KMS-11 (cell line): ENCODE measurements at regions not wholly inside any gene's neighbourhood (a gene's known extent, or its start where the extent isn't known, plus 50 kb on each side); places are given as distances from the start of the nearest gene placed in this dataset.

ENCODE experiments used
- H2AFZ ChIP-seq: fragments of 200-600 bp; sonication (generic); 2 replicates; pipeline ENCODE4 v1.6.1; 2016; ENCODE audit warnings: antibody characterized with exemption, mixed run types, low read depth
- H3K27ac ChIP-seq: fragments of 200-600 bp; sonication (generic); 2 replicates; pipeline ENCODE4 v1.6.1; 2016; ENCODE audit warnings: mild to moderate bottlenecking, mixed run types
- H3K27me3 ChIP-seq: fragments of 200-600 bp; sonication (generic); 2 replicates; pipeline ENCODE4 v1.6.1; 2017; ENCODE audit warnings: mild to moderate bottlenecking, low read depth, mixed run types, moderate library complexity; ENCODE audit not compliant: insufficient read depth
- H3K36me3 ChIP-seq: fragments of 200-600 bp; sonication (generic); 2 replicates; pipeline ENCODE4 v1.6.1; 2017; ENCODE audit warnings: mild to moderate bottlenecking, mixed run types; ENCODE audit not compliant: insufficient read depth
- H3K4me1 ChIP-seq: fragments of 200-600 bp; sonication (generic); 2 replicates; pipeline ENCODE4 v1.6.1; 2016; ENCODE audit warnings: mild to moderate bottlenecking, low read depth, mixed run types; ENCODE audit not compliant: poor library complexity, severe bottlenecking
- H3K4me2 ChIP-seq: fragments of 200-600 bp; sonication (generic); 2 replicates; pipeline ENCODE4 v1.7.0; 2016; ENCODE audit warnings: mild to moderate bottlenecking, mixed run types
- H3K4me3 ChIP-seq: fragments of 200-600 bp; sonication (generic); IDR thresholded peaks from 2 replicates; pipeline ENCODE4 v1.6.1; 2017; ENCODE audit warnings: low read depth, low read length, mixed read lengths; ENCODE audit not compliant: insufficient read depth
- H3K79me2 ChIP-seq: fragments of 200-600 bp; sonication (generic); 2 replicates; pipeline ENCODE4 v1.6.1; 2016; ENCODE audit warnings: low read depth, mixed run types; ENCODE audit not compliant: insufficient read depth
- H3K9ac ChIP-seq: fragments of 200-600 bp; sonication (generic); 2 replicates; pipeline ENCODE4 v1.6.1; 2016; ENCODE audit warnings: mild to moderate bottlenecking, mixed run types
- H4K20me1 ChIP-seq: fragments of 200-600 bp; sonication (generic); 2 replicates; pipeline ENCODE4 v1.6.1; 2016; ENCODE audit warnings: mild to moderate bottlenecking, mixed run types; ENCODE audit not compliant: insufficient read depth
- TF ChIP-seq, protein P1 (sequence below): fragments of 200-600 bp; sonication (generic); conservative IDR thresholded peaks from 2 replicates; pipeline ENCODE4 v1.6.1; 2017; ENCODE audit warnings: low read depth, mild to moderate bottlenecking, antibody characterized with exemption, low read length, moderate library complexity, mixed read lengths

DNA sequence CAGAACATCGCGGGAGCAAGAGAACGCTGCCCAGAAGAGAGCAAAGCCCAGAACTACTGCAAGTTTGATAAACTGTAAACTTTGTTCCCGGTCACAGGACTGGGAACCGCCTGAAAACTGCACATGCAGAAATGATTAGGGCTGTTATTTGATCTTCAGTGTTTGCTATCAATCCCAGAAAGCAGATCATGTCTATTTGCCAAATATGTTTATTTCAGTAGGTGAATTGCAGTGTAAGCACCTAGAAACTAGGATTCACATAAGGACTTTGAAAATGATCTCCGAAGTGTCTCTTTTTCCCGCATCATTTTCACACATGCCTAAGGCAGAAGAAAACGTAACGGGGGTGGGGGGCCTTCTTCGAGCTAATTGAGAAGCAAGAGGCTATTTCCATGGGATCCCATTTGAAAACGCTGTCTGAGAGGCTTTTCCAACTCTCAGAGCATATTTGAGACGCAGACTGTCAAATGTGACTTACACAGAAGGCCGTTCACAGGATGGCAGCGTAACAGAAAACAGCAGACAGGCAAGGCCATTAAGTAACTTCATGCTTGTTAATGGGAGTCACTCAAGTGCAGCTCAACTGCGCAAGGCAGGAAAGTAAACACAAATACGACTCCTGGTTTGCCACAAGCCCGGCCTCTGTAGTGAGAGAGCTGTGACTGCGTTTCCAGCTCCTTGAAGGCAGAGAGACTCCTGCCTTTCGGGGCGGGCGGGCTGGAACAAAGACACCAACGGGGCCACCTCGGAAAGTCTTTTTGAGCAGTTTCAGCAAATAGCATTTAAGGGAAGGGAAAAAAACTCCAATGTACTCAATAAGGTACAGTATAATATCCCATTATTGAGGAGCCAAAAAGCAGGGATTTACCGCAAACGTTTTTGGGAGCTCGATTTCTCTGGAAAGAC is 144.7 kb upstream of the ZNF217 start:
- H3K79me2 ChIP-seq, result no peaks in the 10 kb centered on the region
- H3K9ac ChIP-seq, result no peak overlapping the region
- no peak overlapping the region for H3K27ac ChIP-seq
- no peak overlapping the region for H2AFZ ChIP-seq
- H3K27me3 ChIP-seq, result no peaks in the 10 kb centered on the region
- H3K4me3 ChIP-seq, result no peak overlapping the region
- TF ChIP-seq, protein P1, sequence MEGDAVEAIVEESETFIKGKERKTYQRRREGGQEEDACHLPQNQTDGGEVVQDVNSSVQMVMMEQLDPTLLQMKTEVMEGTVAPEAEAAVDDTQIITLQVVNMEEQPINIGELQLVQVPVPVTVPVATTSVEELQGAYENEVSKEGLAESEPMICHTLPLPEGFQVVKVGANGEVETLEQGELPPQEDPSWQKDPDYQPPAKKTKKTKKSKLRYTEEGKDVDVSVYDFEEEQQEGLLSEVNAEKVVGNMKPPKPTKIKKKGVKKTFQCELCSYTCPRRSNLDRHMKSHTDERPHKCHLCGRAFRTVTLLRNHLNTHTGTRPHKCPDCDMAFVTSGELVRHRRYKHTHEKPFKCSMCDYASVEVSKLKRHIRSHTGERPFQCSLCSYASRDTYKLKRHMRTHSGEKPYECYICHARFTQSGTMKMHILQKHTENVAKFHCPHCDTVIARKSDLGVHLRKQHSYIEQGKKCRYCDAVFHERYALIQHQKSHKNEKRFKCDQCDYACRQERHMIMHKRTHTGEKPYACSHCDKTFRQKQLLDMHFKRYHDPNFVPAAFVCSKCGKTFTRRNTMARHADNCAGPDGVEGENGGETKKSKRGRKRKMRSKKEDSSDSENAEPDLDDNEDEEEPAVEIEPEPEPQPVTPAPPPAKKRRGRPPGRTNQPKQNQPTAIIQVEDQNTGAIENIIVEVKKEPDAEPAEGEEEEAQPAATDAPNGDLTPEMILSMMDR, result no peak
- no peaks in the 10 kb centered on the region for H3K36me3 ChIP-seq
- H3K4me2 ChIP-seq, result no peak overlapping the region
- H3K4me1 ChIP-seq, result peaks cover 9% of the 10 kb centered on the region
- no peaks in the 10 kb centered on the region for H4K20me1 ChIP-seq

DNA sequence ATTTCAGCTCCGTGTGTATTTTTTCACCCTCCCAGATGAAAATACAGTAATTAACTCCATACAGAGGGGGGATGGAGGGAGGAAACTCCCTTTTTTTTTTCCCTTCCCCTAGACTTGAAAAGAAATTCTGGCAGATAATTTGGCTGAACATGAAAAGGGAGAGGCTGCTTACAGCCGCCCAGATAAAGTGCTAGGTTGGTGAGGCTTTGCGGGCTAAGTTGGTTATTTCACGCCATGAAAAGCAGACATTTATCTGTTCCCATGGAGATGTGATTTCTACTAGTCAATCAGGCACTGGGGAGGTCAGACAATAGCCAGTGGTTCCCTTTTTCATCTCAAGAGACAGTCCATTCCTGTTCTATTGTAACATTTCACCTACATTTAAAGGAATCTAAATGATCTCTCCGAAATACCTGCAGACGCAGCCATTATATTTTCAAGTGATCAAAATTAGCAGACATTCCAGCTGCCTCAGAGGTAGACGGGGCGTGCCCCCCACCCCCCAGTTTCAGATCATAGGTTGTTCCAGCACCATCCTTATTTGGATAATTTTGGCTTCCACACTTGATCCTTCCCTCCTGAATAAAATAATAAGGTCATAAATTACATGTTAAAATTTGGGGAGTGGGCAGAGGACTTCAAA is 143.9 kb upstream of the ZNF217 start:
- Histone ChIP-seq H3K36me3 (no peaks in the 10 kb centered on the region), H3K27ac (no peak overlapping the region), H2AFZ (peak overlapping the region; percentile 25; the same call in 1 of the 2 replicates), H3K79me2 (no peaks in the 10 kb centered on the region), H3K4me1 (peaks cover 9% of the 10 kb centered on the region), H3K9ac (no peak overlapping the region), H3K4me2 (peak overlapping the region; percentile 7; the same call in 1 of the 2 replicates), H3K27me3 (no peaks in the 10 kb centered on the region), H4K20me1 (no peaks in the 10 kb centered on the region), H3K4me3 (no peak overlapping the region)
- TF ChIP-seq, protein P1, result no peak

DNA sequence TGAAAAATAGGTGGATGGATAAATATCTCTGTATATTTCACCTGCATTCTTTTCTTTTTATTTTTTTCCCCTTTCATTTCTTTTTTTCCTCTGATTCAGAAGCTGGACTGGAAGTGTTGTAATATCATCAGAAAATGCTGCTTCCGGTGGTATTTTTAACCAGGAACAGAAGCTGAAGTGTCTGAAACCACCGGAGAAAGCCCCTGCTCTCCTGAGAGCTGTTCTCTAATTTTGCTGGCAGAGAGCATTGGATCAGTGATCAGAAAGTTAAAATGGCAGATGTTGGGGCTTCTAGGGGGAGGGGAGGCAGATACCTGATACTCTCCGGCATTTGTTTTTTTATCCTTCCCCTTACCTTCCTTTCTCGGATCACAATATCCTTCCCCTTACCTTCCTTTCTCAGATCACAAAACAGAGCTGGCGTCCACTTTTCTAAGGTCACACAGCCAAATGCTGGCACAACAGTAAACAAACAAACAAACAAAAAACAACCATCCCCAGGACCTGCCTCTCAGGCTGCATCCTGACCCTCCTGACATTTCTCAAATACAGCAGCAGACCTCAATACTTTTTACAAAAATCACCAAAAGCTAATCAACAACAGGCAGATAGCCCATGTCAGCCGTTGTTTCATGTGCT is 143.2 kb upstream of the ZNF217 start:
- H3K4me1 ChIP-seq, result peaks cover 9% of the 10 kb centered on the region
- peak overlapping the region; percentile 25; the same call in 1 of the 2 replicates for H2AFZ ChIP-seq
- H4K20me1 ChIP-seq, result no peaks in the 10 kb centered on the region
- H3K4me2 ChIP-seq, result peak overlapping the region; percentile 7; the same call in 1 of the 2 replicates
- no peak overlapping the region for H3K9ac ChIP-seq
- H3K79me2 ChIP-seq, result no peaks in the 10 kb centered on the region
- H3K27me3 ChIP-seq, result no peaks in the 10 kb centered on the region
- H3K4me3 ChIP-seq, result no peak overlapping the region
- no peaks in the 10 kb centered on the region for H3K36me3 ChIP-seq
- no peak overlapping the region for H3K27ac ChIP-seq
- TF ChIP-seq, protein P1, result no peak

DNA sequence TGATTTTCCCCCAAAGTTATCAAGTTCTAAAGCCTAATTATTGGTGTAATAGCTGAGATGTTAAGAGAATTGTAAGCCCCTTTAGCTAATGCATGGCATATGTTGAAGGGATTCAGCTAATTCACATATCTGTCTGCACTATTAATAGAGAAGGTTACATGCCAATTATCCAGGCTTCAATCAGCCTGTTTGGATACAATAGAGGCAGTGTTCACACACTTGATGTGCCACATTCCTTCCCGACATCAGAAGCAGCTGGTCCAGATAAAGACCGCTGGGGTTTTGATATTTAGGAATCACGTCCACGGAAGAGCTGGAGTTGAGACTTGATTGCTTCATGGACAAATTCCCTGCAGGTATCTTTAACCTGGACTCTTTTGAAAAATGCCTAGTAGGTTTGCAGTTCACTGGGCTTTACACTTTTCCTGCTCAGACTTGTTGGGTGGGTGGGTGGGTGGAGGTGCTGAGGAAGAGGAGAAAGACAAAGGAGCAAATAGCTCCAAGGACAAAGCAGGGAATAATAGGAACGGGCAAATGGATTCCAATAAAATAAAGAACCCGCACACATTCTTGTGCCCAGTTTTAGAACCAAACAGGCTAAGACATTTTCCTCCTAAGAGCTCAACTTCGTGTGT is 142.6 kb upstream of the ZNF217 start:
- H3K4me3 ChIP-seq, result no peak overlapping the region
- no peak overlapping the region for H3K9ac ChIP-seq
- H3K27me3 ChIP-seq, result no peaks in the 10 kb centered on the region
- no peaks in the 10 kb centered on the region for H3K36me3 ChIP-seq
- no peaks in the 10 kb centered on the region for H3K79me2 ChIP-seq
- H3K27ac ChIP-seq, result no peak overlapping the region
- peak overlapping the region; percentile 25; the same call in 1 of the 2 replicates for H2AFZ ChIP-seq
- H4K20me1 ChIP-seq, result no peaks in the 10 kb centered on the region
- peak overlapping the region; percentile 7; the same call in 1 of the 2 replicates for H3K4me2 ChIP-seq
- H3K4me1 ChIP-seq, result peaks cover 9% of the 10 kb centered on the region
- TF ChIP-seq, protein P1, result no peak
